ENCODE measurements at regions not wholly inside any gene's neighbourhood (a gene's known extent, or its start where the extent isn't known, plus 50 kb on each side); places are given as distances from the start of the nearest gene placed in this dataset.

- TF ChIP-seq POLR2A (IDR thresholded peaks at IDR 0.05) (no peak), CTCF (IDR thresholded peaks at IDR 0.05) (no peak)
Measured at GRCh38 chr4:163622379-163623035, 128.0 kb downstream of the TMA16 start.
